HEK293T (cell line): ENCODE measurements at regions not wholly inside any gene's neighbourhood (a gene's known extent, or its start where the extent isn't known, plus 50 kb on each side); places are given as distances from the start of the nearest gene placed in this dataset.

ENCODE experiments used
- BHLHE40 ChIP-seq: fragments of 450-650 bp; IDR thresholded peaks from 2 replicates; pipeline ENCODE4 v1.6.1; 2016; ENCODE audit warnings: mild to moderate bottlenecking, moderate library complexity, borderline replicate concordance
- ELF4 ChIP-seq: fragments of 450-650 bp; IDR thresholded peaks from 2 replicates; pipeline ENCODE4 v1.6.1; 2017; ENCODE audit warnings: antibody characterized with exemption
- FOXK2 ChIP-seq: fragments of 450-650 bp; IDR thresholded peaks from 2 replicates; pipeline ENCODE4 v1.6.1; 2016; ENCODE audit warnings: mild to moderate bottlenecking
- FOXM1 ChIP-seq: fragments of 450-650 bp; IDR thresholded peaks from 2 replicates; pipeline ENCODE4 v1.6.1; 2017; ENCODE audit warnings: mild to moderate bottlenecking, borderline replicate concordance
- HDGF ChIP-seq: fragments of 450-650 bp; IDR thresholded peaks from 2 replicates; pipeline ENCODE4 v1.6.1; 2017; ENCODE audit warnings: antibody characterized with exemption, borderline replicate concordance
- NFRKB ChIP-seq: fragments of 450-650 bp; IDR thresholded peaks from 2 replicates; pipeline ENCODE4 v1.6.1; 2016; ENCODE audit warnings: mild to moderate bottlenecking, moderate library complexity
- SP1 ChIP-seq: fragments of 450-650 bp; IDR thresholded peaks from 2 replicates; pipeline ENCODE4 v1.6.1; 2017
- SUZ12 ChIP-seq: fragments of 450-650 bp; IDR thresholded peaks from 2 replicates; pipeline ENCODE4 v1.6.1; 2016; ENCODE audit warnings: mild to moderate bottlenecking
- TARDBP ChIP-seq: fragments of 450-650 bp; IDR thresholded peaks from 2 replicates; pipeline ENCODE4 v1.6.1; 2016
- TF ChIP-seq, protein P1 (sequence below): fragments of 450-650 bp; IDR thresholded peaks from 2 replicates; pipeline ENCODE4 v1.6.1; 2016

GRCh38 chr16:77514500-77515220 is 79.8 kb upstream of the ADAMTS18 start:
- TF ChIP-seq SP1 (no peak), BHLHE40 (no peak), SUZ12 (no peak), FOXM1 (no peak), FOXK2 (no peak), HDGF (no peak), TARDBP (no peak), NFRKB (no peak), ELF4 (no peak)
- TF ChIP-seq, protein P1, sequence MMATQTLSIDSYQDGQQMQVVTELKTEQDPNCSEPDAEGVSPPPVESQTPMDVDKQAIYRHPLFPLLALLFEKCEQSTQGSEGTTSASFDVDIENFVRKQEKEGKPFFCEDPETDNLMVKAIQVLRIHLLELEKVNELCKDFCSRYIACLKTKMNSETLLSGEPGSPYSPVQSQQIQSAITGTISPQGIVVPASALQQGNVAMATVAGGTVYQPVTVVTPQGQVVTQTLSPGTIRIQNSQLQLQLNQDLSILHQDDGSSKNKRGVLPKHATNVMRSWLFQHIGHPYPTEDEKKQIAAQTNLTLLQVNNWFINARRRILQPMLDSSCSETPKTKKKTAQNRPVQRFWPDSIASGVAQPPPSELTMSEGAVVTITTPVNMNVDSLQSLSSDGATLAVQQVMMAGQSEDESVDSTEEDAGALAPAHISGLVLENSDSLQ: no peak
